ENCODE measurements at regions not wholly inside any gene's neighbourhood (a gene's known extent, or its start where the extent isn't known, plus 50 kb on each side); places are given as distances from the start of the nearest gene placed in this dataset.

DNA sequence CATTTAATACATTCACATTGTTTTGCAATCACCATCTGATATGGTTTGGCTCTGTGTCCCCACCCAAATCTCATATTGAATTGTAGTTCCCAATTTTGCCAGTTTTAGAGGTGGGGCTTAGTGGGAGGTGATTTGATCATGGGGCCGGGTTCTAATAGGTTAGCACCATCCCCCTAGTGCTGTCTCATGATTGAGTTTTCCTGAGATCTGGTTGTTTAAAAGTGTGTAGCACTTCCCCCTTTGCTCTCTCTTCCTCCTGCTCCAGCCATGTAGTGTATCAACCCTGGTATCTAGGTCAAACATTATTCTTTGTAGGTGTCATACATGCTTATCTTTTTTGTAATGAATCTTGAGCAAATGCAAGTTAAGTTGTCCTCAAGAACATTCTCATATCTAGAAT, 83.3 kb upstream of the KIT start:
- DNase-seq (ENCODE audit: low read depth in 1 of 2, low spot score in 1 of 2), result no peak
- H3K27me3 ChIP-seq, result no peaks in the 10 kb centered on the region
- no peaks in the 10 kb centered on the region for H3K9me3 ChIP-seq (ENCODE audit: low read depth)
- H3K4me3 ChIP-seq, result no peak overlapping the region
- no peaks in the 10 kb centered on the region for H3K4me1 ChIP-seq (ENCODE audit: low read depth)
- TF ChIP-seq, protein P1, sequence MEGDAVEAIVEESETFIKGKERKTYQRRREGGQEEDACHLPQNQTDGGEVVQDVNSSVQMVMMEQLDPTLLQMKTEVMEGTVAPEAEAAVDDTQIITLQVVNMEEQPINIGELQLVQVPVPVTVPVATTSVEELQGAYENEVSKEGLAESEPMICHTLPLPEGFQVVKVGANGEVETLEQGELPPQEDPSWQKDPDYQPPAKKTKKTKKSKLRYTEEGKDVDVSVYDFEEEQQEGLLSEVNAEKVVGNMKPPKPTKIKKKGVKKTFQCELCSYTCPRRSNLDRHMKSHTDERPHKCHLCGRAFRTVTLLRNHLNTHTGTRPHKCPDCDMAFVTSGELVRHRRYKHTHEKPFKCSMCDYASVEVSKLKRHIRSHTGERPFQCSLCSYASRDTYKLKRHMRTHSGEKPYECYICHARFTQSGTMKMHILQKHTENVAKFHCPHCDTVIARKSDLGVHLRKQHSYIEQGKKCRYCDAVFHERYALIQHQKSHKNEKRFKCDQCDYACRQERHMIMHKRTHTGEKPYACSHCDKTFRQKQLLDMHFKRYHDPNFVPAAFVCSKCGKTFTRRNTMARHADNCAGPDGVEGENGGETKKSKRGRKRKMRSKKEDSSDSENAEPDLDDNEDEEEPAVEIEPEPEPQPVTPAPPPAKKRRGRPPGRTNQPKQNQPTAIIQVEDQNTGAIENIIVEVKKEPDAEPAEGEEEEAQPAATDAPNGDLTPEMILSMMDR (IDR thresholded peaks at IDR 0.05; ENCODE audit: low read depth, low read length), result no peak
- H3K36me3 ChIP-seq, result no peaks in the 10 kb centered on the region
- no peak overlapping the region for H3K27ac ChIP-seq

DNA sequence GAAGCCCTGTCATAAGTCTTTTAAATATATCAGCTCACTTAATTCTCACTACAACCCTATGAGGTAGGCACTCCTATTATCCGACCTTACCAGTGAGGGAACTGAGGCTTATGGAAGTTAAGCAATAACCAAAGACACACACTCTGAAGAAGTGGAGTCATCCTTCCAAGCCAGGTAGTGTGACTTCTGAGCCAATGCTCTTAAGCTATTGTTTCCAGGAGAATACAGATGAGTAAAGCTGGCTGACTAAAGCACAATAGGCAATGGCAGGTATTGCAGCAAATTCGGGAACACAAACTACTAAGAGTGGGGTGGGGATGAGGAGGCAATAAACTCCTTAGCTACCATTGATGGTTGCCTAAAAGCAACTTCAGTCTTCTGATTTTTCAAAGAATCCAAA, 81.8 kb upstream of the KIT start:
- Histone ChIP-seq H3K4me3 (no peak overlapping the region), H3K9me3 (ENCODE audit: low read depth) (no peaks in the 10 kb centered on the region), H3K27ac (no peak overlapping the region), H3K4me1 (ENCODE audit: low read depth) (no peaks in the 10 kb centered on the region), H3K36me3 (no peaks in the 10 kb centered on the region), H3K27me3 (no peaks in the 10 kb centered on the region)
- no peak for DNase-seq (ENCODE audit: low read depth in 1 of 2, low spot score in 1 of 2)
- TF ChIP-seq, protein P1 (IDR thresholded peaks at IDR 0.05; ENCODE audit: low read depth, low read length), result no peak

DNA sequence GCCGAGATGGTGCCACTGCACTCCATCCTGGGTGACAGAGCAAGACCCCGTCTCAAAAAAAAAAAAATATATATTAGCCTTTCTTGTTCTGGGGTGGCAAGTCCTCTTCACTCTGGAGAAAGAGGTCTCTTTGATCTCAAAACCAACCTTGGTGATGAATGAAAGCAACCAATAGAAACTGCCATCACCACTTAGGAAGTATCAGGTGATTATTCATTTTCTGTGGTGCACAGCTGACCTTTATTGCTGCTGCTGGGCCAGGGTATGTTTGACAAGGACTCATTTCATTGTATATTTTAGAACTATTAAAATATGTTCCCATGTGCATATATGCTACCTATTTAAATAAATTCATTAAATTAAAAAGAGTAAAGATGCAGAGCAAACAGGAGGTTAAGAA, 76.0 kb upstream of the KIT start:
- H3K4me3 ChIP-seq, result no peak overlapping the region
- DNase-seq (ENCODE audit: low read depth in 1 of 2, low spot score in 1 of 2), result no peak
- no peaks in the 10 kb centered on the region for H3K36me3 ChIP-seq
- H3K27ac ChIP-seq, result no peak overlapping the region
- TF ChIP-seq, protein P1 (IDR thresholded peaks at IDR 0.05; ENCODE audit: low read depth, low read length), result no peak
- no peaks in the 10 kb centered on the region for H3K4me1 ChIP-seq (ENCODE audit: low read depth)
- no peaks in the 10 kb centered on the region for H3K27me3 ChIP-seq
- no peaks in the 10 kb centered on the region for H3K9me3 ChIP-seq (ENCODE audit: low read depth)

DNA sequence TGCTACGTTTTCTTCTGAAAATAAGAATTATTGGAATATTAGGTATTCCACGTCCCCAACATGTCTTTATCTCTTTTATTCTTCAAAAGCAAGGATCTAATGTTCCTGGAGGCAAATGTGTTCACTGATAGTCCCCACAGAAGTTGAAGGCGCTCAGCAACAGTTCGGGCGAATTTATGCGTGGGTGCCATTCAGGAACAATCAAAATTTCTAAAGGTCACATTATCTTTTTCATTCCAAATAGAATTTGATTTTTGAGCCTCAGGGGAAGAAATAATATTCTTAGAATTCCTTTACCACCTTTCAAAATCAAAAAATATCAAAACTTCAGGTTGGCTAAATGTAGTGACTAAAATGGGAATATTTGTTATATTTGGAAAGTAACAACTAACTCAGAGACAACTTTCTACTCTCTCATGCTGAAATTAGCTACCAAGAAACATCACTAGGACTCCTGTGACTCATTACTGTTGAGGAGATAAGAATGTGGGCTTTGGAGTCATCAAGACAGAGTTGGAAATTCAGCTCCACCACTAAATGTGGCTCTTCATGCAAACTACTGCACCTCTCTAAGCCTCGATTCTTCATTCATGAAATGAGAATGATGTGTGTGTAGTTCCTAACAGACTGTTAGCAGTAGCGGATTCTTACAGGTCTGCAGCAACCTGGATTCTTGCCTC, 72.3 kb upstream of the KIT start:
- peak in 1 of 2 donors; percentile 27 for DNase-seq (ENCODE audit: low read depth in 1 of 2, low spot score in 1 of 2)
- Histone ChIP-seq H3K27me3 (no peaks in the 10 kb centered on the region), H3K36me3 (no peaks in the 10 kb centered on the region), H3K4me1 (ENCODE audit: low read depth) (no peaks in the 10 kb centered on the region), H3K27ac (no peak overlapping the region), H3K4me3 (no peak overlapping the region), H3K9me3 (ENCODE audit: low read depth) (no peaks in the 10 kb centered on the region)
- TF ChIP-seq, protein P1 (IDR thresholded peaks at IDR 0.05; ENCODE audit: low read depth, low read length), result no peak

DNA sequence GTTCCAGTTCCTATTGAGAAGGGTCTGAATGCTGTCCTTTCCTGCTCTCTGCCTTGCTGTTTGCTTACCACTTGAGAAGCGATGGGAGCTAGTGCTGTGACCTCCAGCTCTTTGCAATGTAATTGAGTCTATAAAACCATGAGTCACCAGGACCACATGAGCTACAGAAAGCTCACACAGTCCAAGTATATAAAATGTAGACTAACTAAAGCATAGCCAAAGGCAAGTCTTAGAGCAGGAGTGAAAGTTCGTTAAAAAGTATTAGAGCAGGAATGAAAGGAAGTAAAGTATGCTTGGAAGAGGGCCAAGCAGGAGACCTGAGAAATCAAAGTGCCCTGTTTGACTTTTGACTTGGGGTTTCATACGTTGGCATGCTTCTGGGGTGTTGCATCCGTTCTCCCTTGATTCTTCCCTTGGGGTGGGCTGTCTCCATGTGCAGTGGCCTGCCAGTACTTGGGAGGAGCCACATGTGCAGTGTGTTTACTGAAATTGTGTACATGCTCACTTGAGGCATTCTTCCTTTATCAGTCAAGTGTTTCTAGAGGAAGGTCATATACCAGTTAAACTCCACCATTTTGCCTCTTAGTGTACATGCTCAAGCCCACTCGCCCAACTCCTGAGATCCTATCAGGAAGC, 71.3 kb upstream of the KIT start:
- no peaks in the 10 kb centered on the region for H3K27me3 ChIP-seq
- TF ChIP-seq, protein P1 (IDR thresholded peaks at IDR 0.05; ENCODE audit: low read depth, low read length), result no peak

More for the DNA sequence above, 71.3 kb upstream of the KIT start:
- H3K4me1 ChIP-seq (ENCODE audit: low read depth), result no peaks in the 10 kb centered on the region
- H3K4me3 ChIP-seq, result no peak overlapping the region
- H3K27ac ChIP-seq, result no peak overlapping the region
- H3K9me3 ChIP-seq (ENCODE audit: low read depth), result no peaks in the 10 kb centered on the region
- no peaks in the 10 kb centered on the region for H3K36me3 ChIP-seq
- DNase-seq (ENCODE audit: low read depth in 1 of 2, low spot score in 1 of 2), result peak in 1 of 2 donors; percentile 2

Data from cardiac muscle cell (in vitro differentiated cells and primary cell).